Fibroblast of pulmonary artery (primary cell): ENCODE measurements at regions not wholly inside any gene's neighbourhood (a gene's known extent, or its start where the extent isn't known, plus 50 kb on each side); places are given as distances from the start of the nearest gene placed in this dataset.

Experiments used
- DNase-seq: peaks from one replicate; pipeline ENCODE4 v3.0.0-alpha.2; 2010; ENCODE audit warnings: low read depth
- H3K4me3 ChIP-seq: replicated peaks from 2 replicates; pipeline ENCODE4 v1.5.1; 2011; ENCODE audit warnings: low read depth, mild to moderate bottlenecking, control low read depth, low read length, moderate library complexity
- CTCF ChIP-seq: IDR thresholded peaks from 2 replicates; pipeline ENCODE4 v1.5.1; 2011; ENCODE audit warnings: mild to moderate bottlenecking, control low read depth, low read length, inconsistent platforms; ENCODE audit errors: missing control alignments

GRCh38 chr18:38362286-38362792 lies 796.7 kb upstream of the CELF4 start:
- TF ChIP-seq CTCF: no peak
- DNase-seq: no peak
- no peak overlapping the region for H3K4me3 ChIP-seq

DNA sequence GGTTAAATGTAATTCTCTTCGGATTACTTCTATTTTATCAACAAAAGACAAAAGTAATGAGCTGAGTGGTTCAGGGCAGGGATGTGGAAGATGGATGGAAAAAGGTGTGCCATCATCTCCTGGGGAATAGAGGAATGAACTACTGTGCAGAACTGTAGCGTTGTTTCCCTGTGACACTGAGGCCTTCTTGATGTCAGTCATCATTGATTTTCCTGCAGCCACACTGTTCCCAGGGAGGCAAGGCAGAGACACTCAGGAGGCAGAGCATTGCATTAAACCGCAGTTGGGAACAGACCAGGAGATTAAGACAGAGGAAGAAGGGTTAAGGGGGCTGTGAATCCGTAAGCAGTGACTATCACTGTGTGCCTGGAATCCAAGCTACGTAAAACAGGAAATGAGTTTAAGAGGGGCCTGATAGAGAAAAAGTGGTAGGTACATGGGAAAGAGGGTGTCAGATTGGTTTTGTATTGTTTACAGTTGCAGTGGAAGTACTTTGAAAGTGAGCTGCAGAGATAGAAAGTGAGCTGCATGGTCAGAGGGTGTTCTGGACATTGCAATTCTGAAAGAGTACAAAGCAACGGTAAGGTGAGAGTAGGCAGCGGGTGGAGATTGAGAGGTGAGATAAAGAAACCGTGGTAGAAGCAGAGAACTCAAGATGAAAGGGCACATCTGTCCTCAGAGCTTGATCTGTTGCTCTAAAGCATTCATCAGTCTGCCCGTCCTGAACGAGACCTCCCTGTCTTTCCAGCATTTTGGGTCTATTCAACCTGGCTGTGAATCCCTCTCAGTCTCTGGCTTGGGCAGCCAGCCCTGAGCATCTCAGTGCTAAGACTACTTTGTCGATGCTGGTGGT lies 793.4 kb upstream of the CELF4 start:
- H3K4me3 ChIP-seq: no peak overlapping the region
- DNase-seq: no peak
- no peak for TF ChIP-seq CTCF

GRCh38 chr18:38353149-38353548 lies 787.6 kb upstream of the CELF4 start:
- H3K4me3 ChIP-seq: no peak overlapping the region
- no peak for TF ChIP-seq CTCF
- DNase-seq: no peak

DNA sequence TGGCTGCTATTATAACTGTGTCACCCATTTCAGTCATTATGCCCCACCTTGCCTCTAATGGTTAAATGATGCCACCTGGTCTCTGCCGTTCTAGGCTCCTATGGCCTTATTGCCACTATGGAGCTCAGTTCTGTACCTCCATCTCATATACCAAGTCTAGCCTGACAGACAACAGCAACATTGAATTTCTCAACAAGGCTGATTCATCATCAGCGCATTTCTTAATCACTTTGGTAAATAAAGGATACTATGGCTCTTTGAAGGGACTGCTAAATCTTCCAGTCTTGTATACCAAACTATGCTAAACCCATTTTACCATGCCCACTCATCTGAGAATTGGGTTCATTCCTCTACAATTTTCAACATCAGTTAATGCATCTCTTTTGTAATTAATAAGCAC lies 784.5 kb upstream of the CELF4 start:
- TF ChIP-seq CTCF: no peak
- H3K4me3 ChIP-seq: no peak overlapping the region
- DNase-seq: no peak

DNA sequence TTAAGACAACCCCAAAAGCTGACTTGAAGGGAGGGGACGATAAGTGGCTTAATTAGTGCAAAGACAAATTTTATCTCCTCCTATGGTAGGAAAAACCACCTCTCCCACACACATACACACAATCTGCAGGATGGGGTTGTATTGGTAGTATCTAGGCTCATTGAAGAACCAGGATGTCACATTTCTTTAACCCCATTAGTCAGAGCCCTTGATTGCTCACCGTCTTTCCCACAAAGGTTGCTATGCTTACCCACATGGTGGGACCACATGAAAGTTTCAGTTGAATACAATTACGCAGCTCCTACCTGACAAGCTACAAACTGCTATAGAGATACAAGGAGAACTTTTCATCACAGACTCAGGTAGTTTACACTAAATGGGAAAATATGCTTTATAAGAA lies 765.0 kb upstream of the CELF4 start:
- DNase-seq: no peak
- no peak overlapping the region for H3K4me3 ChIP-seq
- TF ChIP-seq CTCF: no peak

- no peak overlapping the region for H3K4me3 ChIP-seq
- DNase-seq: no peak
- no peak for TF ChIP-seq CTCF
Observed at GRCh38 chr18:38329145-38329544, 763.5 kb upstream of the CELF4 start.

DNA sequence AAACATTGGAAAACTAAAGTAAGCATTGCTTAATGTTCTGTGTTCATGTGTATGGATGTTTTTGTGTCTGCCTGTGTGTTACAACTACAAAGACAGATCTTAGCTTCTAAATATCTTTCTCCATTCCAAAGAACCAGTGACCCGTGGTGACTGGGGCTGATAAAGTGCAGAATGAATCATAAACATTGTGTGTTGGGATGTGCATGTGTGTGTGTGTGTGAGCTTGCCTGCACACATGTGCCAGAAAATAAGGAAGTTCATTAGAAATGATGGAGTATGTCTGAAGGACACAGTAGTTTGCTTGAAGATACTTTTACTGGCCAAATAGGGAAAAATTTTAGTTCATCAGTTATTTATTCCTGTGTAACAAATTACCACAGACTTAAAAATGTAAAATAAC lies 756.6 kb upstream of the CELF4 start:
- no peak for TF ChIP-seq CTCF
- DNase-seq: no peak
- no peak overlapping the region for H3K4me3 ChIP-seq
